ENCODE measurements at regions not wholly inside any gene's neighbourhood (a gene's known extent, or its start where the extent isn't known, plus 50 kb on each side); places are given as distances from the start of the nearest gene placed in this dataset.

GRCh38 chr1:219099307-219099706, 74.4 kb upstream of the LYPLAL1 start:
- TF ChIP-seq POLR2AphosphoS5 (IDR thresholded peaks at IDR 0.05; ENCODE audit: borderline replicate concordance, low read depth, low read length) (no peak), EZH2 (IDR thresholded peaks at IDR 0.05) (no peak), FOXP2 (optimal IDR thresholded peaks at IDR 0.05; ENCODE audit: control extremely low read depth, extremely low read length, insufficient read depth) (no peak)
